ENCODE measurements at regions not wholly inside any gene's neighbourhood (a gene's known extent, or its start where the extent isn't known, plus 50 kb on each side); places are given as distances from the start of the nearest gene placed in this dataset.
"Not testable (repeated sequence)": the region's sequence is repeated elsewhere in the genome, so short reads cannot be mapped to it uniquely, and the experiment has no call there.

GRCh38 chr7:19295376-19295775 is 150.2 kb upstream of the FERD3L start:
- no peak for DNase-seq

- DNase-seq = no peak
These were observed 149.4 kb upstream of the FERD3L start for GRCh38 chr7:19294619-19295018.

- DNase-seq = no peak
These were observed 148.2 kb upstream of the FERD3L start for GRCh38 chr7:19293431-19293830.

GRCh38 chr7:19290968-19291367 is 145.7 kb upstream of the FERD3L start:
- no peak for DNase-seq

GRCh38 chr7:19290066-19290465 is 144.8 kb upstream of the FERD3L start:
- DNase-seq = no peak

- no peak for DNase-seq
These were observed 139.5 kb upstream of the FERD3L start for GRCh38 chr7:19284596-19285300.

- DNase-seq = no peak
These were observed 138.9 kb upstream of the FERD3L start for GRCh38 chr7:19284136-19284535.

GRCh38 chr7:19275000-19275399 is 129.8 kb upstream of the FERD3L start:
- DNase-seq = no peak

GRCh38 chr7:19272329-19272728 is 127.1 kb upstream of the FERD3L start:
- DNase-seq = not testable (repeated sequence)

- DNase-seq = no peak
These were observed 124.1 kb upstream of the FERD3L start for GRCh38 chr7:19269301-19269700.

GRCh38 chr7:19268737-19269136 is 123.5 kb upstream of the FERD3L start:
- DNase-seq = no peak

- DNase-seq = no peak
These were observed 117.6 kb upstream of the FERD3L start for GRCh38 chr7:19262826-19263225.

GRCh38 chr7:19249281-19249680 is 104.1 kb upstream of the FERD3L start:
- no peak for DNase-seq

- no peak for DNase-seq
These were observed 103.5 kb upstream of the FERD3L start for GRCh38 chr7:19248681-19249080.

GRCh38 chr7:19248115-19248514 is 102.9 kb upstream of the FERD3L start:
- DNase-seq = no peak

GRCh38 chr7:19247017-19247416 is 101.8 kb upstream of the FERD3L start:
- no peak for DNase-seq

GRCh38 chr7:19242246-19242645 is 97.0 kb upstream of the FERD3L start:
- DNase-seq = no peak

GRCh38 chr7:19239951-19240350 is 94.7 kb upstream of the FERD3L start:
- DNase-seq = no peak

- DNase-seq = no peak
These were observed 90.5 kb upstream of the FERD3L start for GRCh38 chr7:19235680-19236079.

GRCh38 chr7:19224951-19225350 is 79.7 kb upstream of the FERD3L start:
- DNase-seq = no peak

GRCh38 chr7:19215412-19215811 is 70.2 kb upstream of the FERD3L start:
- no peak for DNase-seq

GRCh38 chr7:19213746-19214145 is 68.5 kb upstream of the FERD3L start:
- DNase-seq = no peak

- no peak for DNase-seq
These were observed 65.7 kb upstream of the FERD3L start for GRCh38 chr7:19210893-19211413.

- DNase-seq = no peak
These were observed 64.0 kb upstream of the FERD3L start for GRCh38 chr7:19209166-19209696.
